MCF 10A (cell line): ENCODE measurements at regions not wholly inside any gene's neighbourhood (a gene's known extent, or its start where the extent isn't known, plus 50 kb on each side); places are given as distances from the start of the nearest gene placed in this dataset.
A peak's percentile ranks its signal among the peaks of the same experiment; 100 is the strongest.

Experiments used
- BruUV-seq: library from RNA; stranded (reverse); fragments of 400-500 nt; replicated peaks from 2 replicates; lab custom pipeline; 2021; lab: Mats Ljungman, UMichigan
- CTCF ChIA-PET: fragments of 300-600 bp; sonication (Branson Sonifier 250); formaldehyde crosslinking; extraction: SDS; loops from one replicate; lab custom pipeline; 2021; ENCODE audit warnings: antibody characterized with exemption, inconsistent platforms; lab: Yijun Ruan, JAX
- POLR2A ChIA-PET: fragments of 300-600, 350-650 bp; sonication (Branson Sonifier 250); formaldehyde crosslinking; extraction: SDS; loops from one replicate; lab custom pipeline; 2020; ENCODE audit warnings: antibody characterized with exemption, inconsistent platforms; lab: Yijun Ruan, JAX
- DNase-seq: peaks from one replicate; pipeline ENCODE4 v3.0.0-alpha.2; 2018; ENCODE audit not compliant: unreplicated experiment
- H3K27ac Mint-ChIP-seq: one replicate; pipeline ENCODE4 v1.8.0; 2022; ENCODE audit warnings: mild to moderate bottlenecking, low read depth, mixed read lengths; ENCODE audit not compliant: unreplicated experiment
- H3K27me3 Mint-ChIP-seq: one replicate; pipeline ENCODE4 v1.8.0; 2022; ENCODE audit warnings: mixed read lengths; ENCODE audit not compliant: insufficient read depth, unreplicated experiment
- H3K36me3 Mint-ChIP-seq: one replicate; pipeline ENCODE4 v1.8.0; 2022; ENCODE audit warnings: mild to moderate bottlenecking, moderate library complexity, mixed read lengths; ENCODE audit not compliant: insufficient read depth, unreplicated experiment
- H3K4me1 Mint-ChIP-seq: one replicate; pipeline ENCODE4 v1.8.0; 2022; ENCODE audit warnings: mixed read lengths; ENCODE audit not compliant: insufficient read depth, unreplicated experiment
- H3K4me3 Mint-ChIP-seq: one replicate; pipeline ENCODE4 v1.8.0; 2022; ENCODE audit warnings: mild to moderate bottlenecking, moderate library complexity, mixed read lengths; ENCODE audit not compliant: unreplicated experiment
- H3K9me3 Mint-ChIP-seq: one replicate; pipeline ENCODE4 v1.8.0; 2022; ENCODE audit warnings: mixed read lengths; ENCODE audit not compliant: unreplicated experiment
- CTCF ChIP-seq: fragments of 200-600 bp; IDR thresholded peaks from one replicate; pipeline ENCODE4 v1.8.0; 2022; ENCODE audit warnings: antibody characterized with exemption, mild to moderate bottlenecking; ENCODE audit not compliant: unreplicated experiment
- intact Hi-C: fragments of 100-400 bp; cut with micrococcal nuclease; formaldehyde crosslinking; loops from 2 replicates; pipeline ENCODE4 v1.14.1; 2022

- POLR2A ChIA-PET: interaction anchor here (0.6 kb wide), 1 partner anchor 33 kb away, joined by 3 read pairs; no protein-coding TSS in a partner anchor
- peaks cover 20% of the 10 kb centered on the region for H3K4me1 Mint-ChIP-seq
- H3K4me3 Mint-ChIP-seq: no peak overlapping the region
- DNase-seq: no peak
- H3K27me3 Mint-ChIP-seq: no peaks in the 10 kb centered on the region
- intact Hi-C loops: no loop called here
- CTCF ChIA-PET: interaction anchor here (0.6 kb wide), 2 partner anchors 23 to 189 kb away, joined by 3 to 4 read pairs; no protein-coding TSS in a partner anchor
- no TSS peak for BruUV-seq
- no peaks in the 10 kb centered on the region for H3K9me3 Mint-ChIP-seq
- H3K36me3 Mint-ChIP-seq: no peaks in the 10 kb centered on the region
- TF ChIP-seq CTCF: no peak
- no peak overlapping the region for H3K27ac Mint-ChIP-seq
Observed at GRCh38 chr4:144901141-144901540, 196.9 kb downstream of the ANAPC10 start.

GRCh38 chr4:144902614-144903013 is 195.4 kb downstream of the ANAPC10 start:
- Mint-ChIP-seq H3K27me3 (no peaks in the 10 kb centered on the region), H3K36me3 (no peaks in the 10 kb centered on the region), H3K9me3 (peaks cover 8% of the 10 kb centered on the region), H3K4me3 (no peak overlapping the region), H3K4me1 (peaks cover 20% of the 10 kb centered on the region), H3K27ac (no peak overlapping the region)
- no peak for DNase-seq
- CTCF ChIA-PET: no interaction called here
- no TSS peak for BruUV-seq
- POLR2A ChIA-PET: interaction anchor here (0.7 kb wide), 1 partner anchor 581 kb away, joined by 3 read pairs; no protein-coding TSS in a partner anchor
- intact Hi-C loops: no loop called here
- TF ChIP-seq CTCF: no peak

GRCh38 chr4:144903953-144904711 is 193.9 kb downstream of the ANAPC10 start:
- H3K4me3 Mint-ChIP-seq: no peak overlapping the region
- no peak for TF ChIP-seq CTCF
- peak; percentile 28 for DNase-seq
- ChIA-PET CTCF (no interaction called here), POLR2A (no interaction called here)
- intact Hi-C loops: no loop called here
- H3K4me1 Mint-ChIP-seq: peaks cover 20% of the 10 kb centered on the region
- BruUV-seq: no TSS peak
- H3K27ac Mint-ChIP-seq: no peak overlapping the region
- peaks cover 10% of the 10 kb centered on the region for H3K9me3 Mint-ChIP-seq
- no peaks in the 10 kb centered on the region for H3K27me3 Mint-ChIP-seq
- H3K36me3 Mint-ChIP-seq: no peaks in the 10 kb centered on the region

- Mint-ChIP-seq H3K4me1 (peaks cover 20% of the 10 kb centered on the region), H3K27ac (no peak overlapping the region), H3K36me3 (no peaks in the 10 kb centered on the region), H3K27me3 (no peaks in the 10 kb centered on the region), H3K4me3 (no peak overlapping the region), H3K9me3 (peaks cover 10% of the 10 kb centered on the region)
- CTCF ChIA-PET: no interaction called here
- POLR2A ChIA-PET: no interaction called here
- no peak for DNase-seq
- TF ChIP-seq CTCF: no peak
- intact Hi-C loops: no loop called here
- no TSS peak for BruUV-seq
Observed at GRCh38 chr4:144905286-144905685, 192.7 kb downstream of the ANAPC10 start.
